ENCODE measurements at regions not wholly inside any gene's neighbourhood (a gene's known extent, or its start where the extent isn't known, plus 50 kb on each side); places are given as distances from the start of the nearest gene placed in this dataset.

DNA sequence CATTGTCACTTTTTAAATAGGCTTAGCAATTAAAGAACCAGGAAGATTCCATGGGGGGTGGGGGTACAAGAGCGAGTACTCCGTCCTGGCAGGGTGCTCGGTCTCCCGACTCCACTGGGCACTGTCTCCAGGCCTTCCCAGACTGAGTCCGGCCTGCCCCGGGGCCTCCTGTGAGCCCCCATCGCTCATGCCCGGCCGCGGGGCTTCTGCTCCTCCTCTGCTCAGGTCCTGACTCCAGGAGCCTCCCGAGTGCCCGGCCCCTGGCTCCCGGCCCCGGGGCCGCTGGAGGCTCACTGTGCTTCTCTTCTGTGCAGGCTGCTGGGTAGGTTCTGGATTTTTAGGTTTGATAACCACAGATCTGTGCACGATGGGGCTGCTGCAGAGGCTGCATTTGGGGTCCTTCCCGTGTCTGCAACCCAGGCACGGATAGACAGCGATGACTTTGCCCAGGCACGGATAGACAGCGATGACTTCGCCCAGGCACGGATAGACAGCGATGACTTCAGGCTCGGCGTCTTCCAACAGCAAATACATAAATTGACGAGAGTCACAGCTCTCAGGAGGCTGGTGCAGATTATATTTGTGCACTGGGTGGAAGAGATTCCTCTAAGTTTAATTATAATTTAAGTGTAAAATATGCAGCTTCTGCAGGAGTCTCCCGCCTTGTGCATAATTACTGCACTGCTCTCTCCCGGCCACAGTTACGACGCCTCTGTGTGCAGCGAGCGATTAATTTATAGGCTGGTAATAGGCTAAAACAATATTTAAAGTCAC is 74.8 kb upstream of the RXRA start:
- H3K36me3 ChIP-seq (ENCODE audit: control insufficient read depth, insufficient read depth, low read length) = no peaks in the 10 kb centered on the region
- H3K79me1 ChIP-seq (ENCODE audit: low read length) = no peaks in the 10 kb centered on the region
- no peak overlapping the region for H3K4ac ChIP-seq (ENCODE audit: low read depth, low read length)
- H3K27me3 ChIP-seq (ENCODE audit: insufficient read depth, low read length, poor library complexity) = no peaks in the 10 kb centered on the region
- no peak overlapping the region for H3K18ac ChIP-seq (ENCODE audit: low read length)
- no peak overlapping the region for H3K23ac ChIP-seq (ENCODE audit: low read length)
- no peak overlapping the region for H4K5ac ChIP-seq (ENCODE audit: low read length)
- H4K8ac ChIP-seq (ENCODE audit: low read depth, low read length) = no peak overlapping the region
- no peak overlapping the region for H2BK15ac ChIP-seq (replicated peaks; ENCODE audit: low read depth)
- H3K79me2 ChIP-seq (ENCODE audit: control insufficient read depth, insufficient read depth, low read length) = no peaks in the 10 kb centered on the region
- H3K56ac ChIP-seq (ENCODE audit: low read length) = no peak overlapping the region
- H3K4me2 ChIP-seq (ENCODE audit: low read length) = no peak overlapping the region
- H2AK5ac ChIP-seq (ENCODE audit: low read length) = no peak overlapping the region
- no peak overlapping the region for H3K9ac ChIP-seq (ENCODE audit: low read length)
- no peak for DNase-seq
- H3K27ac ChIP-seq (ENCODE audit: low read depth, low read length) = no peak overlapping the region
- no peak overlapping the region for H2BK120ac ChIP-seq (ENCODE audit: low read depth, low read length)
- H3K4me3 ChIP-seq (ENCODE audit: low read length) = no peak overlapping the region
- no peaks in the 10 kb centered on the region for H3K4me1 ChIP-seq (ENCODE audit: control insufficient read depth, low read depth, low read length)
- WGBS (ENCODE audit: extremely low coverage, insufficient coverage, low lambda C conversion rate) = no CpG with 5 or more reads among the region's 33 CpGs
- no peak overlapping the region for H2BK5ac ChIP-seq (ENCODE audit: low read length)

DNA sequence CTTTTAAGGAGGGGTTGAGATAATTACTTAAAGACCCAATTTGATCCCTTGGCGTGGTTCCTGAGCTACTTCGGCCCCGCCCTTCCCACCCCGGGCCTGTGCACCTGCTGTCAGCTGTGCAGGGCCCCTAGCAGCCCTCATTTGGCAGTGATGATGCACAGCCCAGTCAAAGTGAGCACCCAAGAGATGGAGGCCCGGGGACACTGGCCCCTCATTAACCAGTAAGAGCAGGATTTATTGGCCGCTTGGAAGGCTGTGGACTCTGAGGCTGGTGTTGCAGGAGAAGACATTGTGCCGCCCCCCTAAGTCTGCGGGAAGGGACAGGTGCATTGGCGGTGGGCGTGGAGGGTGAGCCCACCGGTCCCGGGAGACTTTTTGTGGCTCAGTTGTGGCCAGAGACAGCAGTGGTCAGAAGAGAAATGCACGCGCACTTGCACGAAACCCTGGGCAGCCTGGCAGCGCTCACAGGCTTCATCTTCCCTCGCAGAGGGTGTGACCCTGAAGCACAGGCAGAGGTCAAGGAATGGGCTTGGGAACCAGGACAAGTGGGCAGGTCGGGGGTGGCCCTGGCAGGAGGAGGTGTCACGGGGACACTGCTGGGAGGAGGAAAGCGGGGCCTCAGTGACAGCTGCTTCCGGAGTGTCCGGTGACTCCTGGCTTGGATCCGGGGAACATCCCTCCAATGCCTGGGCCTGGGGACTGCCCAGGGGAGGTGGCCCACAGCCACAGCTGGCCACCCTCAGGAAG is 74.0 kb upstream of the RXRA start:
- no peak overlapping the region for H3K23ac ChIP-seq (ENCODE audit: low read length)
- H2AK5ac ChIP-seq (ENCODE audit: low read length) = no peak overlapping the region
- no peaks in the 10 kb centered on the region for H3K4me1 ChIP-seq (ENCODE audit: control insufficient read depth, low read depth, low read length)
- no CpG with 5 or more reads among the region's 23 CpGs for WGBS (ENCODE audit: extremely low coverage, insufficient coverage, low lambda C conversion rate)
- H3K4me3 ChIP-seq (ENCODE audit: low read length) = no peak overlapping the region
- H3K9ac ChIP-seq (ENCODE audit: low read length) = no peak overlapping the region
- H3K36me3 ChIP-seq (ENCODE audit: control insufficient read depth, insufficient read depth, low read length) = no peaks in the 10 kb centered on the region
- H3K56ac ChIP-seq (ENCODE audit: low read length) = no peak overlapping the region
- H3K4ac ChIP-seq (ENCODE audit: low read depth, low read length) = no peak overlapping the region
- H2BK120ac ChIP-seq (ENCODE audit: low read depth, low read length) = no peak overlapping the region
- no peak overlapping the region for H3K4me2 ChIP-seq (ENCODE audit: low read length)
- H4K5ac ChIP-seq (ENCODE audit: low read length) = no peak overlapping the region
- H3K79me2 ChIP-seq (ENCODE audit: control insufficient read depth, insufficient read depth, low read length) = no peaks in the 10 kb centered on the region
- H3K27ac ChIP-seq (ENCODE audit: low read depth, low read length) = no peak overlapping the region
- no peak for DNase-seq
- no peak overlapping the region for H2BK5ac ChIP-seq (ENCODE audit: low read length)
- H3K79me1 ChIP-seq (ENCODE audit: low read length) = no peaks in the 10 kb centered on the region
- no peak overlapping the region for H2BK15ac ChIP-seq (replicated peaks; ENCODE audit: low read depth)
- H4K8ac ChIP-seq (ENCODE audit: low read depth, low read length) = no peak overlapping the region
- H3K18ac ChIP-seq (ENCODE audit: low read length) = no peak overlapping the region
- H3K27me3 ChIP-seq (ENCODE audit: insufficient read depth, low read length, poor library complexity) = no peaks in the 10 kb centered on the region

GRCh38 chr9:134253606-134254205 is 72.5 kb upstream of the RXRA start:
- no peak overlapping the region for H2BK5ac ChIP-seq (ENCODE audit: low read length)
- H3K36me3 ChIP-seq (ENCODE audit: control insufficient read depth, insufficient read depth, low read length) = no peaks in the 10 kb centered on the region
- H3K4me1 ChIP-seq (ENCODE audit: control insufficient read depth, low read depth, low read length) = no peaks in the 10 kb centered on the region
- H3K23ac ChIP-seq (ENCODE audit: low read length) = no peak overlapping the region
- H3K79me2 ChIP-seq (ENCODE audit: control insufficient read depth, insufficient read depth, low read length) = no peaks in the 10 kb centered on the region
- no CpG with 5 or more reads among the region's 4 CpGs for WGBS (ENCODE audit: extremely low coverage, insufficient coverage, low lambda C conversion rate)
- no peak overlapping the region for H3K18ac ChIP-seq (ENCODE audit: low read length)
- no peak overlapping the region for H4K5ac ChIP-seq (ENCODE audit: low read length)
- no peak for DNase-seq
- no peak overlapping the region for H3K56ac ChIP-seq (ENCODE audit: low read length)
- no peak overlapping the region for H3K27ac ChIP-seq (ENCODE audit: low read depth, low read length)
- H3K27me3 ChIP-seq (ENCODE audit: insufficient read depth, low read length, poor library complexity) = no peaks in the 10 kb centered on the region
- H3K4me2 ChIP-seq (ENCODE audit: low read length) = no peak overlapping the region
- no peak overlapping the region for H2BK120ac ChIP-seq (ENCODE audit: low read depth, low read length)
- no peak overlapping the region for H3K4me3 ChIP-seq (ENCODE audit: low read length)
- no peak overlapping the region for H4K8ac ChIP-seq (ENCODE audit: low read depth, low read length)
- H3K9ac ChIP-seq (ENCODE audit: low read length) = no peak overlapping the region
- H3K79me1 ChIP-seq (ENCODE audit: low read length) = no peaks in the 10 kb centered on the region
- H3K4ac ChIP-seq (ENCODE audit: low read depth, low read length) = no peak overlapping the region
- no peak overlapping the region for H2BK15ac ChIP-seq (replicated peaks; ENCODE audit: low read depth)
- H2AK5ac ChIP-seq (ENCODE audit: low read length) = no peak overlapping the region

GRCh38 chr9:134258332-134258731 is 67.9 kb upstream of the RXRA start:
- Histone ChIP-seq H3K56ac (ENCODE audit: low read length) (no peak overlapping the region), H3K4me2 (ENCODE audit: low read length) (no peak overlapping the region), H3K27me3 (ENCODE audit: insufficient read depth, low read length, poor library complexity) (no peaks in the 10 kb centered on the region), H3K79me1 (ENCODE audit: low read length) (no peaks in the 10 kb centered on the region), H2BK120ac (ENCODE audit: low read depth, low read length) (no peak overlapping the region), H3K23ac (ENCODE audit: low read length) (no peak overlapping the region), H4K8ac (ENCODE audit: low read depth, low read length) (no peak overlapping the region), H3K4ac (ENCODE audit: low read depth, low read length) (no peak overlapping the region), H3K4me1 (ENCODE audit: control insufficient read depth, low read depth, low read length) (no peaks in the 10 kb centered on the region), H3K9ac (ENCODE audit: low read length) (no peak overlapping the region), H3K4me3 (ENCODE audit: low read length) (no peak overlapping the region), H3K27ac (ENCODE audit: low read depth, low read length) (no peak overlapping the region), H4K5ac (ENCODE audit: low read length) (no peak overlapping the region), H2AK5ac (ENCODE audit: low read length) (no peak overlapping the region), H2BK5ac (ENCODE audit: low read length) (no peak overlapping the region), H3K36me3 (ENCODE audit: control insufficient read depth, insufficient read depth, low read length) (no peaks in the 10 kb centered on the region), H3K18ac (ENCODE audit: low read length) (no peak overlapping the region), H3K79me2 (ENCODE audit: control insufficient read depth, insufficient read depth, low read length) (no peaks in the 10 kb centered on the region), H2BK15ac (replicated peaks; ENCODE audit: low read depth) (no peak overlapping the region)
- no peak for DNase-seq
- no CpG with 5 or more reads among the region's 10 CpGs for WGBS (ENCODE audit: extremely low coverage, insufficient coverage, low lambda C conversion rate)

GRCh38 chr9:134258828-134259546 is 67.3 kb upstream of the RXRA start:
- no peak overlapping the region for H3K18ac ChIP-seq (ENCODE audit: low read length)
- H4K5ac ChIP-seq (ENCODE audit: low read length) = no peak overlapping the region
- H3K27ac ChIP-seq (ENCODE audit: low read depth, low read length) = no peak overlapping the region
- no peak overlapping the region for H4K8ac ChIP-seq (ENCODE audit: low read depth, low read length)
- H2AK5ac ChIP-seq (ENCODE audit: low read length) = no peak overlapping the region
- no peaks in the 10 kb centered on the region for H3K79me1 ChIP-seq (ENCODE audit: low read length)
- H2BK5ac ChIP-seq (ENCODE audit: low read length) = no peak overlapping the region
- H3K23ac ChIP-seq (ENCODE audit: low read length) = no peak overlapping the region
- no peak overlapping the region for H3K4me2 ChIP-seq (ENCODE audit: low read length)
- no peak overlapping the region for H2BK120ac ChIP-seq (ENCODE audit: low read depth, low read length)
- no peak overlapping the region for H3K9ac ChIP-seq (ENCODE audit: low read length)
- no peaks in the 10 kb centered on the region for H3K27me3 ChIP-seq (ENCODE audit: insufficient read depth, low read length, poor library complexity)
- no peak overlapping the region for H2BK15ac ChIP-seq (replicated peaks; ENCODE audit: low read depth)
- DNase-seq = no peak
- H3K36me3 ChIP-seq (ENCODE audit: control insufficient read depth, insufficient read depth, low read length) = no peaks in the 10 kb centered on the region
- H3K4me3 ChIP-seq (ENCODE audit: low read length) = no peak overlapping the region
- no peak overlapping the region for H3K4ac ChIP-seq (ENCODE audit: low read depth, low read length)
- WGBS (ENCODE audit: extremely low coverage, insufficient coverage, low lambda C conversion rate) = no CpG with 5 or more reads among the region's 11 CpGs
- no peaks in the 10 kb centered on the region for H3K4me1 ChIP-seq (ENCODE audit: control insufficient read depth, low read depth, low read length)
- no peak overlapping the region for H3K56ac ChIP-seq (ENCODE audit: low read length)
- no peaks in the 10 kb centered on the region for H3K79me2 ChIP-seq (ENCODE audit: control insufficient read depth, insufficient read depth, low read length)
